Prostate gland (tissue), 2 donors: ENCODE measurements at regions not wholly inside any gene's neighbourhood (a gene's known extent, or its start where the extent isn't known, plus 50 kb on each side); places are given as distances from the start of the nearest gene placed in this dataset.

ENCODE experiments used
- POLR2AphosphoS5 ChIP-seq: sonication (generic); formaldehyde crosslinking; IDR thresholded peaks from one replicate; pipeline ENCODE4 v1.6.1; 2017; ENCODE audit warnings: antibody characterized with exemption
- TF ChIP-seq, protein P1 (sequence below), 4 experiments: fragments of 200-600 bp in 2 of 4; fragments of 450-650 bp in 2 of 4; sonication (generic) in 2 of 4; IDR thresholded peaks; 1 replicate in 3 of 4; 2 replicates in 1 of 4; pipeline ENCODE4 v1.5.1; 2016 to 2019; ENCODE audit warnings: antibody characterized with exemption in 4 of 4, mild to moderate bottlenecking in 2 of 4, moderate library complexity in 2 of 4

DNA sequence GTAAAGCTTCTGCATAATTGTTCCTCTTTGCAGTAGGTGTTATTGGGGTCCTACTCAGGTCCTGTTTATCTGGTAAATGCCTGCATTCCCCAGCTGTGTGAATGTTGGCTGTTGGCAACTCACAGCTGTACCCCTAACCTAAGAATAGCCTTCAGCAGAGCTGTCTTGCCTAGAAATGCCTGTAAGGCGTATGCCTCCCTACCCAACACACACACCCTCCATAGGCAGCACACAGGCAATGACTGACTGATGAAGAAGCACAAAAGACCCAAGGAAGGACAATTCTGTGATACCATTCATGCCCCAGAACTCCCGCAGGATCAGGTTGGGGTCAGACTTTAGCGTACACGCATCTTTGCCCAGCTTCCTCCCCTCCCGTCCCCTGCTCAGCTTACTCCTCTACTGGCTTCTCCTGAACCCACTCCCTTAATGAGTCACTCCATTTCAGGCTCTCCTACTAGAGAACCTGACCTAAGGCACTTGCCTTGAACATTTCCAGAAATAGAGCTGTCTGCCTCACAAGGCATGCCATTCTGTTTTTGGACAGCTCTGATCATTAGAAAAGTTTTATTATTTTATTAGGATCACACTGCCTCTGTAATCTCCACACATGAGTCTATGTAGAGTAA is 99.2 kb upstream of the PIK3CG start:
- TF ChIP-seq, protein P1, sequence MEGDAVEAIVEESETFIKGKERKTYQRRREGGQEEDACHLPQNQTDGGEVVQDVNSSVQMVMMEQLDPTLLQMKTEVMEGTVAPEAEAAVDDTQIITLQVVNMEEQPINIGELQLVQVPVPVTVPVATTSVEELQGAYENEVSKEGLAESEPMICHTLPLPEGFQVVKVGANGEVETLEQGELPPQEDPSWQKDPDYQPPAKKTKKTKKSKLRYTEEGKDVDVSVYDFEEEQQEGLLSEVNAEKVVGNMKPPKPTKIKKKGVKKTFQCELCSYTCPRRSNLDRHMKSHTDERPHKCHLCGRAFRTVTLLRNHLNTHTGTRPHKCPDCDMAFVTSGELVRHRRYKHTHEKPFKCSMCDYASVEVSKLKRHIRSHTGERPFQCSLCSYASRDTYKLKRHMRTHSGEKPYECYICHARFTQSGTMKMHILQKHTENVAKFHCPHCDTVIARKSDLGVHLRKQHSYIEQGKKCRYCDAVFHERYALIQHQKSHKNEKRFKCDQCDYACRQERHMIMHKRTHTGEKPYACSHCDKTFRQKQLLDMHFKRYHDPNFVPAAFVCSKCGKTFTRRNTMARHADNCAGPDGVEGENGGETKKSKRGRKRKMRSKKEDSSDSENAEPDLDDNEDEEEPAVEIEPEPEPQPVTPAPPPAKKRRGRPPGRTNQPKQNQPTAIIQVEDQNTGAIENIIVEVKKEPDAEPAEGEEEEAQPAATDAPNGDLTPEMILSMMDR (IDR thresholded peaks at IDR 0.05) = no peak
- TF ChIP-seq POLR2AphosphoS5 = no peak
